GM19328 (cell line): ENCODE measurements at regions not wholly inside any gene's neighbourhood (a gene's known extent, or its start where the extent isn't known, plus 50 kb on each side); places are given as distances from the start of the nearest gene placed in this dataset.
"Not testable (repeated sequence)": the region's sequence is repeated elsewhere in the genome, so short reads cannot be mapped to it uniquely, and the experiment has no call there.

ENCODE experiments used
- ATAC-seq: cut with Tn5 transposase; IDR thresholded peaks from one replicate; pipeline ENCODE4 v1.9.1; 2021; ENCODE audit warnings: mild to moderate bottlenecking, moderate library complexity; ENCODE audit not compliant: unreplicated experiment

GRCh38 chr3:117844676-117845075 is 1135.1 kb downstream of the TUSC7 start:
- no peak for ATAC-seq

GRCh38 chr3:117846238-117846637 is 1136.7 kb downstream of the TUSC7 start:
- no peak for ATAC-seq

GRCh38 chr3:117848606-117849005 is 1139.0 kb downstream of the TUSC7 start:
- ATAC-seq = no peak

- no peak for ATAC-seq
These were observed 1144.5 kb downstream of the TUSC7 start for GRCh38 chr3:117853923-117854668.

GRCh38 chr3:117856354-117856753 is 1146.8 kb downstream of the TUSC7 start:
- no peak for ATAC-seq

GRCh38 chr3:117863146-117863545 is 1153.6 kb downstream of the TUSC7 start:
- no peak for ATAC-seq

- no peak for ATAC-seq
These were observed 1155.8 kb downstream of the TUSC7 start for GRCh38 chr3:117865338-117865737.

- ATAC-seq = no peak
These were observed 1159.2 kb downstream of the TUSC7 start for GRCh38 chr3:117868766-117869165.

- ATAC-seq = no peak
These were observed 1162.4 kb downstream of the TUSC7 start for GRCh38 chr3:117871934-117872333.

- not testable (repeated sequence) for ATAC-seq
These were observed 1161.9 kb downstream of the IGSF11 start for GRCh38 chr3:117872594-117873248.

- no peak for ATAC-seq
These were observed 1161.4 kb downstream of the IGSF11 start for GRCh38 chr3:117873249-117873600.

GRCh38 chr3:117874028-117874690 is 1160.5 kb downstream of the IGSF11 start:
- no peak for ATAC-seq

GRCh38 chr3:117874904-117875874 is 1159.5 kb downstream of the IGSF11 start:
- no peak for ATAC-seq

- no peak for ATAC-seq
These were observed 1158.8 kb downstream of the IGSF11 start for GRCh38 chr3:117875887-117876286.

GRCh38 chr3:117880638-117881037 is 1154.0 kb downstream of the IGSF11 start:
- no peak for ATAC-seq

GRCh38 chr3:117881210-117881609 is 1153.4 kb downstream of the IGSF11 start:
- ATAC-seq = no peak

- no peak for ATAC-seq
These were observed 1149.6 kb downstream of the IGSF11 start for GRCh38 chr3:117885011-117885441.

- ATAC-seq = no peak
These were observed 1148.5 kb downstream of the IGSF11 start for GRCh38 chr3:117886147-117886546.

GRCh38 chr3:117887031-117887430 is 1147.6 kb downstream of the IGSF11 start:
- ATAC-seq = no peak

- no peak for ATAC-seq
These were observed 1146.7 kb downstream of the IGSF11 start for GRCh38 chr3:117887901-117888300.

- ATAC-seq = no peak
These were observed 1142.2 kb downstream of the IGSF11 start for GRCh38 chr3:117892431-117892841.
